ENCODE measurements at regions not wholly inside any gene's neighbourhood (a gene's known extent, or its start where the extent isn't known, plus 50 kb on each side); places are given as distances from the start of the nearest gene placed in this dataset. TPM values are rescaled to one million over a fixed set of nuclear protein-coding genes. Genes with fewer than 3 reads are reported as not detected.

GRCh38 chrX:134181275-134181660 is 55.7 kb upstream of the CCDC160 start:
- WGBS, 2 donors: 43 to 58% methylated on average over 2 of the region's 2 CpGs

GRCh38 chrX:134183665-134184064 is 53.3 kb upstream of the CCDC160 start:
- Histone ChIP-seq H3K4me1 (no peaks in the 10 kb centered on the region), H3K9me3 (no peaks in the 10 kb centered on the region), H3K27ac (no peak overlapping the region), H3K36me3 (no peaks in the 10 kb centered on the region), H3K27me3 (no peaks in the 10 kb centered on the region), H3K4me3 (no peak overlapping the region)
- TF ChIP-seq EP300 (IDR thresholded peaks at IDR 0.05) (no peak), POLR2A (IDR thresholded peaks at IDR 0.05) (no peak), CTCF (IDR thresholded peaks at IDR 0.05) (no peak)
- WGBS, 2 donors: 73 to 92% methylated on average over 3 to 6 of the region's 6 CpGs
- DNase-seq (ENCODE audit: low spot score in 2 of 2): no peak

More at GRCh38 chrX:134181275-134181660, 55.7 kb upstream of the CCDC160 start:
- DNase-seq (ENCODE audit: low spot score in 2 of 2): no peak
- TF ChIP-seq CTCF (IDR thresholded peaks at IDR 0.05) (no peak), POLR2A (IDR thresholded peaks at IDR 0.05) (no peak), EP300 (IDR thresholded peaks at IDR 0.05) (no peak)
- Histone ChIP-seq H3K4me1 (no peaks in the 10 kb centered on the region), H3K36me3 (no peaks in the 10 kb centered on the region), H3K27ac (peak overlapping the region in 1 of 4 donors; percentile 11), H3K9me3 (no peaks in the 10 kb centered on the region), H3K27me3 (no peaks in the 10 kb centered on the region), H3K4me3 (no peak overlapping the region)

GRCh38 chrX:134184936-134185335 is 52.0 kb upstream of the CCDC160 start:
- WGBS, 2 donors: 55 to 81% methylated on average over 1 of the region's 1 CpG
- Histone ChIP-seq H3K4me1 (no peaks in the 10 kb centered on the region), H3K27ac (no peak overlapping the region), H3K27me3 (peaks cover 0 to 3% of the 10 kb centered on the region in 2 donors), H3K36me3 (no peaks in the 10 kb centered on the region), H3K4me3 (no peak overlapping the region), H3K9me3 (no peaks in the 10 kb centered on the region)
- TF ChIP-seq EP300 (IDR thresholded peaks at IDR 0.05): no peak
- no peak for TF ChIP-seq CTCF (IDR thresholded peaks at IDR 0.05)
- no peak for TF ChIP-seq POLR2A (IDR thresholded peaks at IDR 0.05)
- DNase-seq (ENCODE audit: low spot score in 2 of 2): no peak

GRCh38 chrX:134186362-134187121 is 50.4 kb upstream of the CCDC160 start:
- DNase-seq (ENCODE audit: low spot score in 2 of 2): no peak
- H3K9me3 ChIP-seq: no peaks in the 10 kb centered on the region
- peaks cover 0 to 8% of the 10 kb centered on the region in 2 donors for H3K27me3 ChIP-seq
- TF ChIP-seq CTCF (IDR thresholded peaks at IDR 0.05) (no peak), POLR2A (IDR thresholded peaks at IDR 0.05) (no peak), EP300 (IDR thresholded peaks at IDR 0.05) (no peak)
- no peaks in the 10 kb centered on the region for H3K4me1 ChIP-seq
- H3K4me3 ChIP-seq: no peak overlapping the region
- WGBS, 2 donors: 32 to 41% methylated on average over 8 of the region's 8 CpGs
- H3K27ac ChIP-seq: no peak overlapping the region
- H3K36me3 ChIP-seq: no peaks in the 10 kb centered on the region

Small RNA genes in the stretch of these regions (small RNA-seq; reads per million reads assigned to genes)
- gene RF00019 (not detected), gene TIMM8BP2 (not detected)

Data from tibial nerve (tissue), 4 donors.